KMS-11 (cell line): ENCODE measurements at regions not wholly inside any gene's neighbourhood (a gene's known extent, or its start where the extent isn't known, plus 50 kb on each side); places are given as distances from the start of the nearest gene placed in this dataset.

Source experiments
- H2AFZ ChIP-seq: fragments of 200-600 bp; sonication (generic); 2 replicates; pipeline ENCODE4 v1.6.1; 2016; ENCODE audit warnings: antibody characterized with exemption, mixed run types, low read depth
- H3K27ac ChIP-seq: fragments of 200-600 bp; sonication (generic); 2 replicates; pipeline ENCODE4 v1.6.1; 2016; ENCODE audit warnings: mild to moderate bottlenecking, mixed run types
- H3K27me3 ChIP-seq: fragments of 200-600 bp; sonication (generic); 2 replicates; pipeline ENCODE4 v1.6.1; 2017; ENCODE audit warnings: mild to moderate bottlenecking, low read depth, mixed run types, moderate library complexity; ENCODE audit not compliant: insufficient read depth
- H3K36me3 ChIP-seq: fragments of 200-600 bp; sonication (generic); 2 replicates; pipeline ENCODE4 v1.6.1; 2017; ENCODE audit warnings: mild to moderate bottlenecking, mixed run types; ENCODE audit not compliant: insufficient read depth
- H3K4me1 ChIP-seq: fragments of 200-600 bp; sonication (generic); 2 replicates; pipeline ENCODE4 v1.6.1; 2016; ENCODE audit warnings: mild to moderate bottlenecking, low read depth, mixed run types; ENCODE audit not compliant: poor library complexity, severe bottlenecking
- H3K4me2 ChIP-seq: fragments of 200-600 bp; sonication (generic); 2 replicates; pipeline ENCODE4 v1.7.0; 2016; ENCODE audit warnings: mild to moderate bottlenecking, mixed run types
- H3K4me3 ChIP-seq: fragments of 200-600 bp; sonication (generic); IDR thresholded peaks from 2 replicates; pipeline ENCODE4 v1.6.1; 2017; ENCODE audit warnings: low read depth, low read length, mixed read lengths; ENCODE audit not compliant: insufficient read depth
- H3K79me2 ChIP-seq: fragments of 200-600 bp; sonication (generic); 2 replicates; pipeline ENCODE4 v1.6.1; 2016; ENCODE audit warnings: low read depth, mixed run types; ENCODE audit not compliant: insufficient read depth
- H3K9ac ChIP-seq: fragments of 200-600 bp; sonication (generic); 2 replicates; pipeline ENCODE4 v1.6.1; 2016; ENCODE audit warnings: mild to moderate bottlenecking, mixed run types
- H4K20me1 ChIP-seq: fragments of 200-600 bp; sonication (generic); 2 replicates; pipeline ENCODE4 v1.6.1; 2016; ENCODE audit warnings: mild to moderate bottlenecking, mixed run types; ENCODE audit not compliant: insufficient read depth
- TF ChIP-seq, protein P1 (sequence below): fragments of 200-600 bp; sonication (generic); conservative IDR thresholded peaks from 2 replicates; pipeline ENCODE4 v1.6.1; 2017; ENCODE audit warnings: low read depth, mild to moderate bottlenecking, antibody characterized with exemption, low read length, moderate library complexity, mixed read lengths

DNA sequence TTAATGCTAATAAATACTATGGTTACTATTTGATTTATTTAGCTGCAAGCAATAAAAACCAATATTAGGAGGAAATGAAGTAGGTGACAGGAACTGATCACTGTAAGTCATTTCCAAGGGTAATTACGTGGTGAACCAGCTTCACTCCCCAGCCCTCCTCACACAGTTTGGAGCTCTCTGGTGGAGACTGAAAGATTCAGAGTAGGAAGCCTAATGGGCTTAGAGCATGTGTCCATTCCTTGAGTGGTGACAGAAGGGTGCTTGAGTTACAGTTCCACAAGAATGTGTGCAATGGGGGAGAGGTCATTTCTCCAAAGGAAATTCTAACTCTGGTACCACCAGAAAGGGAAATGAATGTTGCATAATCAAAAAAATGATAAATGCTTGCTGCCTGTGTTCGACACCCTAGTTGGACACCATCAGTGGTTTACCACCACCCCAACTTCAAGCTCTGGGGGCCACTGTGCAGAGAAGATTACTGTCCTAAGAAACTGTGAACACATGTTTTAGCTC is 285.1 kb upstream of the MMADHC start:
- H4K20me1 ChIP-seq = no peaks in the 10 kb centered on the region
- no peaks in the 10 kb centered on the region for H3K27me3 ChIP-seq
- peaks cover 23% of the 10 kb centered on the region for H3K4me1 ChIP-seq
- H3K27ac ChIP-seq = no peak overlapping the region
- TF ChIP-seq, protein P1, sequence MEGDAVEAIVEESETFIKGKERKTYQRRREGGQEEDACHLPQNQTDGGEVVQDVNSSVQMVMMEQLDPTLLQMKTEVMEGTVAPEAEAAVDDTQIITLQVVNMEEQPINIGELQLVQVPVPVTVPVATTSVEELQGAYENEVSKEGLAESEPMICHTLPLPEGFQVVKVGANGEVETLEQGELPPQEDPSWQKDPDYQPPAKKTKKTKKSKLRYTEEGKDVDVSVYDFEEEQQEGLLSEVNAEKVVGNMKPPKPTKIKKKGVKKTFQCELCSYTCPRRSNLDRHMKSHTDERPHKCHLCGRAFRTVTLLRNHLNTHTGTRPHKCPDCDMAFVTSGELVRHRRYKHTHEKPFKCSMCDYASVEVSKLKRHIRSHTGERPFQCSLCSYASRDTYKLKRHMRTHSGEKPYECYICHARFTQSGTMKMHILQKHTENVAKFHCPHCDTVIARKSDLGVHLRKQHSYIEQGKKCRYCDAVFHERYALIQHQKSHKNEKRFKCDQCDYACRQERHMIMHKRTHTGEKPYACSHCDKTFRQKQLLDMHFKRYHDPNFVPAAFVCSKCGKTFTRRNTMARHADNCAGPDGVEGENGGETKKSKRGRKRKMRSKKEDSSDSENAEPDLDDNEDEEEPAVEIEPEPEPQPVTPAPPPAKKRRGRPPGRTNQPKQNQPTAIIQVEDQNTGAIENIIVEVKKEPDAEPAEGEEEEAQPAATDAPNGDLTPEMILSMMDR = no peak
- no peak overlapping the region for H2AFZ ChIP-seq
- no peaks in the 10 kb centered on the region for H3K36me3 ChIP-seq
- H3K4me3 ChIP-seq = no peak overlapping the region
- H3K4me2 ChIP-seq = no peak overlapping the region
- H3K79me2 ChIP-seq = no peaks in the 10 kb centered on the region
- H3K9ac ChIP-seq = no peak overlapping the region

DNA sequence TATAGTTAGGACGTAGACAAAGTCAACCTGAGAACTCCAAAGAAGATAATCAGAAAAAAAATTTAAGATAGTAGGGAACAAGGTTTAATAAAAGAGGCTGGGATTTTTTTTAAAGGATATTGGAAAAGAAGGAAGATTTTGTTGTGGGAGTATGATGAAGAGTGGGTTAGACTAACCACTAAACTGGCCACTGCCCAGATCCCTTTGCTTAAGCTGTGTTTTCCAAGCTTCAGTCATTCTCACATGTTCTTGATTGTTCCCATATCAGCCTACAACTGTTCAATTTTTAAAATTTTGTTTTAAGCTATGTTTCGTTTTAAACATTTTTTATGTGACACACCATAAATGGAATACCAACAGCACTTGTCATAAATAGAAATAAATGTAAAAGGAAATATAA is 284.5 kb upstream of the MMADHC start:
- Histone ChIP-seq H3K79me2 (no peaks in the 10 kb centered on the region), H3K9ac (no peak overlapping the region), H3K4me1 (peaks cover 16% of the 10 kb centered on the region), H3K27ac (no peak overlapping the region), H3K4me2 (no peak overlapping the region), H3K36me3 (no peaks in the 10 kb centered on the region), H4K20me1 (no peaks in the 10 kb centered on the region), H3K4me3 (no peak overlapping the region), H2AFZ (no peak overlapping the region), H3K27me3 (no peaks in the 10 kb centered on the region)
- TF ChIP-seq, protein P1 = no peak

DNA sequence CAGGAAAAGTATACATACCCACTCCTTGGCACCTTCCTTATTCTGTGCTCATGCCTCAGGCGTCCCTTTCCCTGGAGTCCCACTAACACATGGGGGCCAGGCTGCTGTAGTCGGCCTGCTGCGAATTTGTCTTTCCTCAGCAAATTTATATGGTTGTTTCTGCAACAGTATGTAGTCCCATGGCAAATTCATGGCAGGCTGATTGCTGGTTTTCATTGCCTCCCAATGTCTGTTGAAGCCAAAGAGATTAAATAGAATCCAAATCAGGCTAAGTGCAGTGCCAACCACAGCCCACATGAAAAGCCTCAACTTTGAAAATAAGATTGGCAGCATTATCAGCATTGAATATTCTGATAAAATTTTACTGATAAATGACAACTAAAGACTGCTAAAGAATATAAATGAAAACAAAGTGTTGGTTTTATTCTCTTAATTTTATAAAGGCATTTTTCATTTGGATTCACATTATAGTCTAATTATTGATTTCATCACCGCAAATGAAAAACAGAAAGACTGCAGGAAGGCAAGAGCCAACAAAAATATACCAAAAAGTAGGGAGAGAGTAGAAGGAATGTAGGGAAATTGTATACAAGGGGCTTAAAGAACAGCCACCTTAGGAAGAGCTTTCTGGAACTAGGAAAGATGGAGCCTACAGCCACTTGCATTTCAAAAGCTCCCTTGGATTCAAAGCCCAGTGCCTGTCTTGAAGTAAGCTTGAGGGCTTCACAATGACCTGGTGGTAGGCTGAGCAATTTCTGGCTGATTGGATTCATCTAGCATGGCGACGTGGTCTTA is 283.7 kb upstream of the MMADHC start:
- H3K4me2 ChIP-seq = no peak overlapping the region
- no peak overlapping the region for H3K4me3 ChIP-seq
- H3K27me3 ChIP-seq = no peaks in the 10 kb centered on the region
- H3K79me2 ChIP-seq = no peaks in the 10 kb centered on the region
- H4K20me1 ChIP-seq = no peaks in the 10 kb centered on the region
- H3K9ac ChIP-seq = no peak overlapping the region
- no peak overlapping the region for H2AFZ ChIP-seq
- peaks cover 9% of the 10 kb centered on the region for H3K4me1 ChIP-seq
- no peaks in the 10 kb centered on the region for H3K36me3 ChIP-seq
- no peak overlapping the region for H3K27ac ChIP-seq
- TF ChIP-seq, protein P1 = no peak

DNA sequence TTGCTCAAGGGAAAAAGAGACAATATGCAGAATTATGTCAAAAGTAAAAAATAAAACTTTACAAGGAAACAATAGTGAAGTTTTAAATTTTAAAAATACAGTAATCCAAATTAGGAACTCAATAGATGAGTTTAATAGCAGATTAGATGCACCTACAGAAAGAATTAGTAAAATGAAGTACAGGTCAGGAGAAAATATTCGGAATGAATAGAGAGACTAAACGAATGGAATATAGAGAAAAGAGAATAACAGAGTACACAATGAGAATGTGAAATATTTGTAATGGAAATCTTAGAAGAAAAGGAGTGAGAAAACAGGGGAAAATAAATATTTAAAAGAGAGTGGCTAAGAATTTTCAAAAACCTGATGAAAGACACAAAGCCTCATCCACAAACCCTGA is 275.7 kb upstream of the MMADHC start:
- Histone ChIP-seq H4K20me1 (no peaks in the 10 kb centered on the region), H3K4me3 (no peak overlapping the region), H3K9ac (no peak overlapping the region), H3K27me3 (no peaks in the 10 kb centered on the region), H3K36me3 (no peaks in the 10 kb centered on the region), H3K27ac (no peak overlapping the region), H3K4me1 (peaks cover 36% of the 10 kb centered on the region), H3K79me2 (no peaks in the 10 kb centered on the region), H2AFZ (no peak overlapping the region), H3K4me2 (no peak overlapping the region)
- TF ChIP-seq, protein P1 = no peak
